OCI-LY1 (cell line): ENCODE measurements at regions not wholly inside any gene's neighbourhood (a gene's known extent, or its start where the extent isn't known, plus 50 kb on each side); places are given as distances from the start of the nearest gene placed in this dataset.

ENCODE experiments used
- H2AFZ ChIP-seq: fragments of 200-600 bp; sonication (generic), shearing (Covaris generic); 2 replicates; pipeline ENCODE4 v1.6.0; 2014; ENCODE audit warnings: antibody characterized with exemption, mild to moderate bottlenecking, low read length
- H3F3A ChIP-seq: fragments of 200-600 bp; sonication (generic), shearing (Covaris generic); 2 replicates; pipeline ENCODE4 v1.6.0; 2014; ENCODE audit warnings: mild to moderate bottlenecking, antibody characterized with exemption, low read length, moderate library complexity; ENCODE audit not compliant: insufficient read depth
- H3K27ac ChIP-seq: fragments of 200-600 bp; sonication (generic); 2 replicates; pipeline ENCODE4 v1.5.1; 2014; ENCODE audit warnings: low read length, mixed run types, mild to moderate bottlenecking, low read depth; ENCODE audit not compliant: poor library complexity, severe bottlenecking
- H3K27me3 ChIP-seq: fragments of 200-600 bp; sonication (generic); 2 replicates; pipeline ENCODE4 v1.6.0; 2014; ENCODE audit warnings: antibody characterized with exemption, mild to moderate bottlenecking, low read length, moderate library complexity; ENCODE audit not compliant: insufficient read depth
- H3K36me3 ChIP-seq: fragments of 200-600 bp; sonication (generic); 2 replicates; pipeline ENCODE4 v1.6.1; 2014; ENCODE audit warnings: mild to moderate bottlenecking, antibody characterized with exemption, low read length, moderate library complexity, mixed read lengths; ENCODE audit not compliant: insufficient read depth
- H3K4me1 ChIP-seq: fragments of 200-600 bp; sonication (generic); 2 replicates; pipeline ENCODE4 v1.5.1; 2014; ENCODE audit warnings: mild to moderate bottlenecking, low read length, moderate library complexity; ENCODE audit not compliant: insufficient read depth, severe bottlenecking
- H3K4me2 ChIP-seq: fragments of 200-600 bp; sonication (generic), shearing (Covaris generic); 2 replicates; pipeline ENCODE4 v1.6.1; 2014; ENCODE audit warnings: low read length
- H3K4me3 ChIP-seq: fragments of 200-600 bp; sonication (generic); 2 replicates; pipeline ENCODE4 v1.5.1; 2014; ENCODE audit warnings: low read length, low read depth, mild to moderate bottlenecking, mixed read lengths; ENCODE audit not compliant: poor library complexity, severe bottlenecking
- H3K79me2 ChIP-seq: fragments of 200-600 bp; shearing (Covaris generic); 2 replicates; pipeline ENCODE4 v1.6.1; 2016; ENCODE audit warnings: mixed run types, low read length, mixed read lengths; ENCODE audit not compliant: insufficient read depth
- H3K9ac ChIP-seq: fragments of 200-600 bp; sonication (generic), shearing (Covaris generic); 2 replicates; pipeline ENCODE4 v1.6.1; 2014; ENCODE audit warnings: mild to moderate bottlenecking, low read length, mixed read lengths
- H3K9me2 ChIP-seq: fragments of 200-600 bp; sonication (generic), shearing (Covaris generic); 2 replicates; pipeline ENCODE4 v1.6.1; 2014; ENCODE audit warnings: low read depth, mild to moderate bottlenecking, low read length, mixed read lengths
- H3K9me3 ChIP-seq: fragments of 200-600 bp; shearing (Covaris generic); 2 replicates; pipeline ENCODE4 v1.6.1; 2014; ENCODE audit warnings: low read length, mixed read lengths
- H4K20me1 ChIP-seq: fragments of 200-600 bp; sonication (generic), shearing (Covaris generic); 2 replicates; pipeline ENCODE4 v1.6.0; 2016; ENCODE audit warnings: mild to moderate bottlenecking, low read length; ENCODE audit not compliant: insufficient read depth
- EZH2 ChIP-seq: fragments of 200-600 bp; sonication (generic), shearing (Covaris generic); IDR thresholded peaks from 2 replicates; pipeline ENCODE4 v1.8.0; 2017; ENCODE audit warnings: borderline replicate concordance, mixed run types, mild to moderate bottlenecking, antibody characterized with exemption, low read length, moderate library complexity, mixed read lengths
- TF ChIP-seq, protein P1 (sequence below): fragments of 200-600 bp; sonication (generic), shearing (Covaris generic); IDR thresholded peaks from 2 replicates; pipeline ENCODE4 v1.5.1; 2017; ENCODE audit warnings: mild to moderate bottlenecking, antibody characterized with exemption, low read length, moderate library complexity, mixed read lengths

- TF ChIP-seq, protein P1, sequence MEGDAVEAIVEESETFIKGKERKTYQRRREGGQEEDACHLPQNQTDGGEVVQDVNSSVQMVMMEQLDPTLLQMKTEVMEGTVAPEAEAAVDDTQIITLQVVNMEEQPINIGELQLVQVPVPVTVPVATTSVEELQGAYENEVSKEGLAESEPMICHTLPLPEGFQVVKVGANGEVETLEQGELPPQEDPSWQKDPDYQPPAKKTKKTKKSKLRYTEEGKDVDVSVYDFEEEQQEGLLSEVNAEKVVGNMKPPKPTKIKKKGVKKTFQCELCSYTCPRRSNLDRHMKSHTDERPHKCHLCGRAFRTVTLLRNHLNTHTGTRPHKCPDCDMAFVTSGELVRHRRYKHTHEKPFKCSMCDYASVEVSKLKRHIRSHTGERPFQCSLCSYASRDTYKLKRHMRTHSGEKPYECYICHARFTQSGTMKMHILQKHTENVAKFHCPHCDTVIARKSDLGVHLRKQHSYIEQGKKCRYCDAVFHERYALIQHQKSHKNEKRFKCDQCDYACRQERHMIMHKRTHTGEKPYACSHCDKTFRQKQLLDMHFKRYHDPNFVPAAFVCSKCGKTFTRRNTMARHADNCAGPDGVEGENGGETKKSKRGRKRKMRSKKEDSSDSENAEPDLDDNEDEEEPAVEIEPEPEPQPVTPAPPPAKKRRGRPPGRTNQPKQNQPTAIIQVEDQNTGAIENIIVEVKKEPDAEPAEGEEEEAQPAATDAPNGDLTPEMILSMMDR, result no peak
- no peak for TF ChIP-seq EZH2
- no peaks in the 10 kb centered on the region for H3K9me3 ChIP-seq
- H2AFZ ChIP-seq, result no peak overlapping the region
- H3K79me2 ChIP-seq, result no peaks in the 10 kb centered on the region
- no peak overlapping the region for H3K9ac ChIP-seq
- no peaks in the 10 kb centered on the region for H3F3A ChIP-seq
- no peaks in the 10 kb centered on the region for H4K20me1 ChIP-seq
- H3K4me2 ChIP-seq, result no peak overlapping the region
- no peaks in the 10 kb centered on the region for H3K36me3 ChIP-seq
- no peak overlapping the region for H3K4me3 ChIP-seq
- H3K27ac ChIP-seq, result no peak overlapping the region
- 0 out of 2 replicates have a peak, but pooled peaks cover 5% of the 10 kb centered on the region for H3K27me3 ChIP-seq
- no peaks in the 10 kb centered on the region for H3K4me1 ChIP-seq
- H3K9me2 ChIP-seq, result no peaks in the 10 kb centered on the region
Observed at GRCh38 chr14:101290611-101291010, 270.7 kb upstream of the DIO3 start.

DNA sequence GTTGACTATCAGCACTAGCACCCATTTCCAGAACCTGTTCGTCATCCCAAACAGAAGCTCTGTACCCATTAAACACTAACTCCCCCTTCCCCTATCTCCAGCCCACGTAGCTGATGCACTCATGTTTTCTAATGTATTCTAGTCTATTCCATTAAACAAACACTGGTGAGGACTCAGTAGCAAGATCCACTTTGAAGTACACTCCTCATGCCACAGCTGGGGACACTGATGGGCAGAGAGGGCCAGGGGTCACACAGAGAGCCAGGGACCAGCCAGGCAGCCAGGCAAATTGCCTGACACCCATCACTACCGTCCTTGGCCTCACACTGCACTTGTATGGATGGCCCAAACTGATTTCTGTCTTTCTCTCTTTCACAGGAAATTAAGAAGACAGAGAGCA is 269.9 kb upstream of the DIO3 start:
- Histone ChIP-seq H3K27ac (no peak overlapping the region), H3K9ac (no peak overlapping the region), H3K36me3 (no peaks in the 10 kb centered on the region), H3K79me2 (no peaks in the 10 kb centered on the region), H3K9me3 (no peaks in the 10 kb centered on the region), H2AFZ (no peak overlapping the region), H3K4me1 (no peaks in the 10 kb centered on the region), H4K20me1 (no peaks in the 10 kb centered on the region), H3F3A (no peaks in the 10 kb centered on the region), H3K4me2 (no peak overlapping the region), H3K4me3 (no peak overlapping the region), H3K27me3 (no peaks in the 10 kb centered on the region), H3K9me2 (no peaks in the 10 kb centered on the region)
- TF ChIP-seq, protein P1, result no peak
- TF ChIP-seq EZH2, result no peak

DNA sequence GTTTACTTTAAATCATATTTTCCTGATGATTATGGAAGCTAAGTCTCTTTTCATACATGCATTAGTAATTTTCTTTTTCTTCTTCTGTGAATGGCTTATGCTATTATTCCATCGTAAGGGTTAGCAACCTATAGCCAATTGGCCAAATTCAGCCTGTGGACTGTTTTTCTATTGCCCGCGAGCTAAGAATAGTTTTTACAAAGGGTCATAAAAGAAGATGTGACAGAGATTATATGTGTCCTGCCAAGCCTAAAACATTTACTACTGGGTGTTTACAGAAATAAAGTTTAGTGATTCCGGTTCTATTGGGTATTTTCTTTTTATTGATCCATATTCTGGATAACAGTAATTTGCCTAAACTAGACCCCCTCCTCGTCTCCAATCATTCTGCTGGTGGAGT is 268.8 kb upstream of the DIO3 start:
- Histone ChIP-seq H3K36me3 (no peaks in the 10 kb centered on the region), H4K20me1 (no peaks in the 10 kb centered on the region), H3K9me2 (no peaks in the 10 kb centered on the region), H3K27ac (no peak overlapping the region), H3K4me1 (no peaks in the 10 kb centered on the region), H3K4me2 (no peak overlapping the region), H3K9ac (no peak overlapping the region), H3K4me3 (no peak overlapping the region), H3K79me2 (no peaks in the 10 kb centered on the region), H3K27me3 (no peaks in the 10 kb centered on the region), H3K9me3 (no peaks in the 10 kb centered on the region), H2AFZ (no peak overlapping the region), H3F3A (no peaks in the 10 kb centered on the region)
- TF ChIP-seq EZH2, result no peak
- TF ChIP-seq, protein P1, result no peak
